Epithelial cell of esophagus (primary cell): ENCODE measurements at regions not wholly inside any gene's neighbourhood (a gene's known extent, or its start where the extent isn't known, plus 50 kb on each side); places are given as distances from the start of the nearest gene placed in this dataset.

Source experiments
- DNase-seq: peaks from one replicate; pipeline ENCODE4 v3.0.0; 2010; ENCODE audit warnings: low read depth
- H3K4me3 ChIP-seq: 2 replicates; pipeline ENCODE4 v1.5.1; 2011; ENCODE audit warnings: mild to moderate bottlenecking, low read length, control low read depth
- CTCF ChIP-seq: IDR thresholded peaks from 2 replicates; pipeline ENCODE4 v1.5.1; 2011; ENCODE audit warnings: low read depth, mild to moderate bottlenecking, low read length, control low read depth, inconsistent platforms; ENCODE audit not compliant: insufficient read depth; ENCODE audit errors: missing control alignments

GRCh38 chr16:17050468-17050867, 420.3 kb downstream of the XYLT1 start:
- no peak for TF ChIP-seq CTCF
- no peak for DNase-seq
- no peak overlapping the region for H3K4me3 ChIP-seq
